Kidney (tissue), 13 donors: ENCODE measurements at regions not wholly inside any gene's neighbourhood (a gene's known extent, or its start where the extent isn't known, plus 50 kb on each side); places are given as distances from the start of the nearest gene placed in this dataset.

Experiments
- DNase-seq, 5 donors: peaks; one replicate each; pipeline ENCODE4 v3.0.0-alpha.2; 2013 to 2020
- FAIRE-seq: peaks from 2 replicates; lab custom pipeline; 2012; peaks lifted over from hg19 to GRCh38; lab: Jason Lieb, UNC
- H3K27ac ChIP-seq, 2 donors: one replicate each; pipeline ENCODE4 v1.7.0; 2013; ENCODE audit warnings: low read depth in 2 of 2, low read length in 2 of 2, inconsistent platforms in 1 of 2
- H3K27me3 ChIP-seq: one replicate; pipeline ENCODE4 v1.7.1; 2013; ENCODE audit warnings: low read length, inconsistent platforms; ENCODE audit not compliant: control insufficient read depth, insufficient read depth
- H3K36me3 ChIP-seq, 3 donors: one replicate each; pipeline versions ENCODE4 v1.7.0 to v1.7.1; 2013; ENCODE audit warnings: low read length in 3 of 3, control low read depth in 1 of 3, inconsistent platforms in 1 of 3; ENCODE audit not compliant: insufficient read depth in 3 of 3, control insufficient read depth in 2 of 3
- H3K4me1 ChIP-seq, 3 donors: one replicate each; pipeline versions ENCODE4 v1.7.0 to v1.7.1; 2013; ENCODE audit warnings: low read length in 3 of 3, inconsistent platforms in 1 of 3, low read depth in 1 of 3; ENCODE audit not compliant: control insufficient read depth in 2 of 3, insufficient read depth in 2 of 3
- H3K4me3 ChIP-seq, 3 donors: one replicate each; pipeline versions ENCODE4 v1.7.0 to v1.8.1; 2013; ENCODE audit warnings: low read length in 3 of 3, control low read depth in 1 of 3, inconsistent platforms in 1 of 3
- H3K9ac ChIP-seq, 3 donors: one replicate each; pipeline versions ENCODE4 v1.7.0 to v1.7.1; 2013; ENCODE audit warnings: low read length in 3 of 3, control low read depth in 1 of 3, inconsistent platforms in 1 of 3
- H3K9me3 ChIP-seq, 3 donors: one replicate each; pipeline versions ENCODE4 v1.7.0 to v1.7.1; 2013; ENCODE audit warnings: low read length in 3 of 3, control low read depth in 1 of 3, inconsistent platforms in 1 of 3; ENCODE audit not compliant: control insufficient read depth in 2 of 3, insufficient read depth in 1 of 3
- CTCF ChIP-seq: IDR thresholded peaks from 3 replicates; pipeline ENCODE4 v1.5.1; 2012; ENCODE audit warnings: mild to moderate bottlenecking, moderate library complexity, borderline replicate concordance; ENCODE audit not compliant: insufficient read depth; ENCODE audit errors: extremely low read depth
- intact Hi-C: fragments of 100-400 bp; cut with DNase I; formaldehyde crosslinking; loops from one replicate; pipeline ENCODE4 v1.11.1; 2022
- donor health status: control.
- donor health status: control.
- donor health status: control.
- donor health status: control.
- donor health status: control.
- donor health status: DM: yes; HTN: yes; CAD: no.
- donor health status: Normal renal cell carcinoma (clear cell type).

- Histone ChIP-seq H3K4me3 (no peak overlapping the region), H3K4me1 (no peaks in the 10 kb centered on the region), H3K27ac (no peak overlapping the region), H3K27me3 (no peaks in the 10 kb centered on the region), H3K9me3 (no peaks in the 10 kb centered on the region), H3K9ac (no peak overlapping the region), H3K36me3 (no peaks in the 10 kb centered on the region)
- DNase-seq, result no peak
- no peak for FAIRE-seq
- intact Hi-C loops, result no loop called here
- TF ChIP-seq CTCF, result no peak
Measured at GRCh38 chr7:33748793-33749192, 156.5 kb upstream of the BMPER start.

- no peak overlapping the region for H3K4me3 ChIP-seq
- no peak for TF ChIP-seq CTCF
- no peaks in the 10 kb centered on the region for H3K36me3 ChIP-seq
- FAIRE-seq, result no peak
- H3K4me1 ChIP-seq, result no peaks in the 10 kb centered on the region
- intact Hi-C loops, result no loop called here
- no peak overlapping the region for H3K27ac ChIP-seq
- DNase-seq, result no peak
- H3K27me3 ChIP-seq, result no peaks in the 10 kb centered on the region
- H3K9me3 ChIP-seq, result no peaks in the 10 kb centered on the region
- no peak overlapping the region for H3K9ac ChIP-seq
Measured at GRCh38 chr7:33750177-33750576, 155.2 kb upstream of the BMPER start.

- no peak for TF ChIP-seq CTCF
- no peaks in the 10 kb centered on the region for H3K9me3 ChIP-seq
- intact Hi-C loops, result no loop called here
Measured at GRCh38 chr7:33751443-33751842, 153.9 kb upstream of the BMPER start.

GRCh38 chr7:33753881-33754525, 151.3 kb upstream of the BMPER start:
- FAIRE-seq, result no peak
- intact Hi-C loops, result no loop called here
- H3K27me3 ChIP-seq, result no peaks in the 10 kb centered on the region

More at GRCh38 chr7:33751443-33751842, 153.9 kb upstream of the BMPER start:
- peaks cover 0 to 2% (median 0%) of the 10 kb centered on the region in 3 donors for H3K4me1 ChIP-seq
- peak in 1 of 5 donors; percentile 48 for DNase-seq
- H3K27ac ChIP-seq, result no peak overlapping the region
- no peak overlapping the region for H3K4me3 ChIP-seq
- no peak overlapping the region for H3K9ac ChIP-seq
- H3K27me3 ChIP-seq, result no peaks in the 10 kb centered on the region
- no peaks in the 10 kb centered on the region for H3K36me3 ChIP-seq
- FAIRE-seq, result no peak

More at GRCh38 chr7:33753881-33754525, 151.3 kb upstream of the BMPER start:
- Histone ChIP-seq H3K36me3 (no peaks in the 10 kb centered on the region), H3K4me3 (no peak overlapping the region), H3K27ac (no peak overlapping the region), H3K4me1 (peaks cover 0 to 2% (median 0%) of the 10 kb centered on the region in 3 donors), H3K9ac (no peak overlapping the region), H3K9me3 (no peaks in the 10 kb centered on the region)
- no peak for TF ChIP-seq CTCF
- no peak for DNase-seq
